H1 (cell line): ENCODE measurements at regions not wholly inside any gene's neighbourhood (a gene's known extent, or its start where the extent isn't known, plus 50 kb on each side); places are given as distances from the start of the nearest gene placed in this dataset.

ENCODE experiments used
- KDM1A ChIP-seq: fragments of 200-600, 300-600 bp; sonication (generic); IDR thresholded peaks from 2 replicates; pipeline ENCODE4 v1.7.1; 2016; ENCODE audit warnings: mild to moderate bottlenecking, low read length, borderline replicate concordance
- POLR2AphosphoS5 ChIP-seq: IDR thresholded peaks from 2 replicates; pipeline ENCODE4 v1.6.1; 2011; ENCODE audit warnings: low read depth, low read length
- SRF ChIP-seq: IDR thresholded peaks from 2 replicates; pipeline ENCODE4 v1.6.1; 2011; ENCODE audit warnings: mild to moderate bottlenecking, low read depth, low read length, moderate library complexity
- TF ChIP-seq, protein P1 (sequence below), 3 experiments: IDR thresholded peaks; 1 replicate in 2 of 3; 2 replicates in 1 of 3; pipeline versions ENCODE4 v1.5.1 to v1.6.1; 2011; ENCODE audit warnings: low read length in 3 of 3, mild to moderate bottlenecking in 3 of 3, inconsistent platforms in 2 of 3, low read depth in 1 of 3, moderate library complexity in 1 of 3; ENCODE audit not compliant: insufficient read depth in 1 of 3; ENCODE audit errors: control extremely low read depth in 1 of 3
- TF ChIP-seq, protein P2 (sequence below): IDR thresholded peaks from 2 replicates; pipeline ENCODE4 v1.6.1; 2011; ENCODE audit warnings: low read length, improper control_type of control experiment

DNA sequence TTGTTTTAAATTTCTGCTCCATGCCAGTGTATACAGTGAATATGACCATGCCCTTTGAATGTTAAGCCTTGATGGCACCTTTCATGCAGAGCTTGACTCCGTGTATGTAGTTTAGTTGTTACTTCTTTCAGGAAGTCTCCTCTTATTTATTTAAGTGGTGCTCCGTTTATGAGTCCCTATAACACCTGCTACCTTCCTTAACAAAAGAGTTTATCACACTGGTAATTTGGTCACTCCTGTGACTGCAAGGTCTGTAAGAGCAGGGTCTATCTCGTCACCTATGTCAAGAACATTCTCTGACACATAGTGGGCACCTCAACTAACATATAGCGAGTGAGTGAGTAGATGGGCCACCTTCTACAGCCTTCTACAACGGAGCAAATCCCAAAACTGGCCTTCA is 152.5 kb downstream of the CCDC34 start:
- TF ChIP-seq, protein P1, sequence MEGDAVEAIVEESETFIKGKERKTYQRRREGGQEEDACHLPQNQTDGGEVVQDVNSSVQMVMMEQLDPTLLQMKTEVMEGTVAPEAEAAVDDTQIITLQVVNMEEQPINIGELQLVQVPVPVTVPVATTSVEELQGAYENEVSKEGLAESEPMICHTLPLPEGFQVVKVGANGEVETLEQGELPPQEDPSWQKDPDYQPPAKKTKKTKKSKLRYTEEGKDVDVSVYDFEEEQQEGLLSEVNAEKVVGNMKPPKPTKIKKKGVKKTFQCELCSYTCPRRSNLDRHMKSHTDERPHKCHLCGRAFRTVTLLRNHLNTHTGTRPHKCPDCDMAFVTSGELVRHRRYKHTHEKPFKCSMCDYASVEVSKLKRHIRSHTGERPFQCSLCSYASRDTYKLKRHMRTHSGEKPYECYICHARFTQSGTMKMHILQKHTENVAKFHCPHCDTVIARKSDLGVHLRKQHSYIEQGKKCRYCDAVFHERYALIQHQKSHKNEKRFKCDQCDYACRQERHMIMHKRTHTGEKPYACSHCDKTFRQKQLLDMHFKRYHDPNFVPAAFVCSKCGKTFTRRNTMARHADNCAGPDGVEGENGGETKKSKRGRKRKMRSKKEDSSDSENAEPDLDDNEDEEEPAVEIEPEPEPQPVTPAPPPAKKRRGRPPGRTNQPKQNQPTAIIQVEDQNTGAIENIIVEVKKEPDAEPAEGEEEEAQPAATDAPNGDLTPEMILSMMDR (IDR thresholded peaks at IDR 0.05; ENCODE audit: control extremely low read depth in 1 of 3, insufficient read depth in 1 of 3, low read depth in 1 of 3, low read length in 3 of 3) = no peak
- TF ChIP-seq SRF (no peak), POLR2AphosphoS5 (no peak), KDM1A (no peak)
- TF ChIP-seq, protein P2, sequence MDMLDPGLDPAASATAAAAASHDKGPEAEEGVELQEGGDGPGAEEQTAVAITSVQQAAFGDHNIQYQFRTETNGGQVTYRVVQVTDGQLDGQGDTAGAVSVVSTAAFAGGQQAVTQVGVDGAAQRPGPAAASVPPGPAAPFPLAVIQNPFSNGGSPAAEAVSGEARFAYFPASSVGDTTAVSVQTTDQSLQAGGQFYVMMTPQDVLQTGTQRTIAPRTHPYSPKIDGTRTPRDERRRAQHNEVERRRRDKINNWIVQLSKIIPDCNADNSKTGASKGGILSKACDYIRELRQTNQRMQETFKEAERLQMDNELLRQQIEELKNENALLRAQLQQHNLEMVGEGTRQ = no peak
